HCT116 (cell line): ENCODE measurements at regions not wholly inside any gene's neighbourhood (a gene's known extent, or its start where the extent isn't known, plus 50 kb on each side); places are given as distances from the start of the nearest gene placed in this dataset.

Experiments
- ATAC-seq: fragments of 200-7000 bp; cut with Tn5 transposase; 2 replicates; pipeline ENCODE4 v1.9.1; 2020; ENCODE audit warnings: mild to moderate bottlenecking, moderate library complexity
- BruUV-seq: library from RNA; stranded (reverse); fragments of 400-500 nt; replicated peaks from 2 replicates; lab custom pipeline; 2021; lab: Mats Ljungman, UMichigan
- CTCF ChIA-PET: fragments of 300-600 bp; sonication (Branson Sonifier 250); formaldehyde crosslinking; loops from one replicate; lab custom pipeline; 2021; ENCODE audit warnings: antibody characterized with exemption; lab: Charles Lee
- POLR2A ChIA-PET: fragments of 300-600, 350-600 bp; sonication (Branson Sonifier 250); formaldehyde crosslinking; loops from one replicate; lab custom pipeline; 2021; ENCODE audit warnings: antibody characterized with exemption; lab: Charles Lee
- RAD21 ChIA-PET, 2 experiments: fragments of 300-600 bp; sonication (Branson Sonifier 250); formaldehyde crosslinking; loops; one replicate each; lab custom pipeline; 2023; ENCODE audit warnings: low total read pairs in 2 of 2; ENCODE audit not compliant: uncharacterized antibody in 2 of 2, unreplicated experiment in 2 of 2, low non-redundant PET in 1 of 2; lab: Charles Lee
- DNase-seq: peaks from one replicate; pipeline ENCODE4 v3.0.0-alpha.2; 2010; ENCODE audit warnings: low read depth, low spot score
- H2AFZ ChIP-seq: fragments of 200-600 bp; shearing (Covaris generic), sonication (generic); 2 replicates; pipeline ENCODE4 v1.6.1; 2017; ENCODE audit warnings: low read depth, mixed run types, mixed read lengths, antibody characterized with exemption, low read length; ENCODE audit not compliant: poor library complexity, severe bottlenecking
- H3K27ac ChIP-seq: 2 replicates; pipeline ENCODE4 v1.5.1; 2012; ENCODE audit warnings: low read depth, low read length
- H3K27me3 ChIP-seq: fragments of 200-600 bp; sonication (generic); 2 replicates; pipeline ENCODE4 v1.6.1; 2016; ENCODE audit warnings: mixed run types, low read length, mixed read lengths; ENCODE audit not compliant: insufficient read depth
- H3K36me3 ChIP-seq, 2 experiments: fragments of 200-500 bp in 1 of 2; fragments of 200-600 bp in 1 of 2; sonication (Bioruptor generic) in 1 of 2; sonication (generic) in 1 of 2; 2 replicates each; pipeline versions ENCODE4 v1.5.1 to v1.6.1; 2014 to 2016; ENCODE audit warnings: low read length in 2 of 2, inconsistent platforms in 1 of 2, mixed read lengths in 1 of 2, mixed run types in 1 of 2; ENCODE audit not compliant: insufficient read depth in 2 of 2, control insufficient read depth in 1 of 2
- H3K4me1 ChIP-seq, 2 experiments: fragments of 200-600 bp in 1 of 2; sonication (generic) in 1 of 2; 2 replicates each; pipeline versions ENCODE4 v1.5.1 to v1.6.1; 2012 to 2017; ENCODE audit warnings: low read length in 2 of 2, inconsistent platforms in 1 of 2, mild to moderate bottlenecking in 1 of 2, mixed read lengths in 1 of 2, mixed run types in 1 of 2, moderate library complexity in 1 of 2; ENCODE audit not compliant: insufficient read depth in 2 of 2, control insufficient read depth in 1 of 2
- H3K4me2 ChIP-seq: fragments of 200-600 bp; sonication (generic); 2 replicates; pipeline ENCODE4 v1.6.1; 2017; ENCODE audit warnings: mixed run types, low read length, mixed read lengths
- H3K4me3 ChIP-seq, 2 experiments: fragments of 200-600 bp in 1 of 2; sonication (generic) in 1 of 2; replicated peaks in 1 of 2; 2 replicates each; pipeline ENCODE4 v1.5.1; 2011 to 2016; ENCODE audit warnings: low read length in 2 of 2, control low read depth in 1 of 2, low read depth in 1 of 2, mild to moderate bottlenecking in 1 of 2, mixed read lengths in 1 of 2, mixed run types in 1 of 2
- H3K79me2 ChIP-seq: fragments of 200-600 bp; sonication (generic); 2 replicates; pipeline ENCODE4 v1.6.1; 2017; ENCODE audit warnings: mild to moderate bottlenecking, mixed run types, low read length, moderate library complexity, mixed read lengths; ENCODE audit not compliant: insufficient read depth
- H3K9ac ChIP-seq: fragments of 200-600 bp; sonication (generic); 2 replicates; pipeline ENCODE4 v1.6.1; 2016; ENCODE audit warnings: low read length, mixed read lengths
- H3K9me2 ChIP-seq: fragments of 200-600 bp; sonication (generic), shearing (Covaris generic); 2 replicates; pipeline ENCODE4 v1.6.1; 2017; ENCODE audit warnings: mixed run types, mild to moderate bottlenecking, moderate library complexity; ENCODE audit not compliant: insufficient read depth
- H3K9me3 ChIP-seq, 2 experiments: fragments of 200-500 bp in 1 of 2; fragments of 200-600 bp in 1 of 2; sonication (Bioruptor generic) in 1 of 2; sonication (generic) in 1 of 2; 2 replicates each; pipeline ENCODE4 v1.6.1; 2014 to 2017; ENCODE audit warnings: low read length in 2 of 2, mixed read lengths in 2 of 2, inconsistent platforms in 1 of 2, low read depth in 1 of 2, mild to moderate bottlenecking in 1 of 2, mixed run types in 1 of 2, moderate library complexity in 1 of 2; ENCODE audit not compliant: control insufficient read depth in 1 of 2, insufficient read depth in 1 of 2
- H4K20me1 ChIP-seq: fragments of 200-600 bp; sonication (generic), shearing (Covaris generic); 2 replicates; pipeline ENCODE4 v1.6.1; 2017; ENCODE audit warnings: mixed run types, mild to moderate bottlenecking, moderate library complexity; ENCODE audit not compliant: insufficient read depth
- CBX3 ChIP-seq: IDR thresholded peaks from 2 replicates; pipeline ENCODE4 v1.6.1; 2012; ENCODE audit warnings: low read depth
- CEBPB ChIP-seq: IDR thresholded peaks from 2 replicates; pipeline ENCODE4 v1.6.1; 2012; ENCODE audit warnings: low read depth
- EGR1 ChIP-seq: IDR thresholded peaks from 2 replicates; pipeline ENCODE4 v1.6.1; 2012; ENCODE audit warnings: low read depth
- FOSL1 ChIP-seq: IDR thresholded peaks from 2 replicates; pipeline ENCODE4 v1.6.1; 2012; ENCODE audit warnings: low read depth
- JUND ChIP-seq: IDR thresholded peaks from 2 replicates; pipeline ENCODE4 v1.6.1; 2012
- MAX ChIP-seq: IDR thresholded peaks from 2 replicates; pipeline ENCODE4 v1.6.1; 2012
- POLR2A ChIP-seq: IDR thresholded peaks from 2 replicates; pipeline ENCODE4 v1.7.0; 2011; ENCODE audit warnings: borderline replicate concordance; ENCODE audit not compliant: insufficient read depth, insufficient read length; ENCODE audit errors: extremely low read depth
- REST ChIP-seq: IDR thresholded peaks from 2 replicates; pipeline ENCODE4 v1.6.1; 2012; ENCODE audit warnings: low read depth
- SIN3A ChIP-seq: IDR thresholded peaks from 2 replicates; pipeline ENCODE4 v1.6.1; 2012; ENCODE audit warnings: low read depth
- SP1 ChIP-seq: IDR thresholded peaks from 2 replicates; pipeline ENCODE4 v1.6.1; 2012; ENCODE audit warnings: low read depth
- TCF7L2 ChIP-seq: IDR thresholded peaks from 2 replicates; pipeline ENCODE4 v1.7.0; 2011; ENCODE audit warnings: borderline replicate concordance, inconsistent platforms; ENCODE audit not compliant: insufficient read depth, insufficient read length; ENCODE audit errors: extremely low read depth
- YY1 ChIP-seq: IDR thresholded peaks from 2 replicates; pipeline ENCODE4 v1.6.1; 2011; ENCODE audit warnings: low read length, low read depth, moderate library complexity, mild to moderate bottlenecking; ENCODE audit not compliant: insufficient replicate concordance; ENCODE audit errors: extremely low read depth
- ZNF274 ChIP-seq: fragments of 200-500 bp; sonication (Bioruptor generic); IDR thresholded peaks from 2 replicates; pipeline ENCODE4 v1.6.1; 2014; ENCODE audit warnings: mild to moderate bottlenecking, low read depth, low read length, inconsistent platforms
- intact Hi-C: fragments of 100-400 bp; cut with micrococcal nuclease; formaldehyde crosslinking; loops from 2 replicates; pipeline ENCODE4 v1.10.0; 2022

- Histone ChIP-seq H3K4me2 (no peak overlapping the region), H3K36me3 (no peaks in the 10 kb centered on the region), H3K79me2 (no peaks in the 10 kb centered on the region), H4K20me1 (no peaks in the 10 kb centered on the region), H3K9me2 (no peaks in the 10 kb centered on the region), H2AFZ (no peak overlapping the region), H3K4me3 (no peak overlapping the region), H3K9me3 (no peaks in the 10 kb centered on the region), H3K9ac (no peak overlapping the region), H3K27ac (no peak overlapping the region), H3K27me3 (no peaks in the 10 kb centered on the region), H3K4me1 (peaks cover 0 to 5% of the 10 kb centered on the region in 2 experiments; a peak in 1 of 4 replicates)
- no peak for DNase-seq
- ATAC-seq, result no peak
- intact Hi-C loops, result no loop called here
- BruUV-seq, result no TSS peak
- ChIA-PET CTCF (no interaction called here), RAD21 (no interaction called here), POLR2A (no interaction called here)
- TF ChIP-seq REST (no peak), EGR1 (no peak), CBX3 (no peak), POLR2A (no peak), CEBPB (no peak), JUND (no peak), YY1 (no peak), FOSL1 (no peak), TCF7L2 (no peak), SIN3A (no peak), MAX (no peak), ZNF274 (no peak), SP1 (no peak)
These were observed 487.4 kb downstream of the PABPC4L start for GRCh38 chr4:133714211-133714610.
